GM11168 (cell line): ENCODE measurements at regions not wholly inside any gene's neighbourhood (a gene's known extent, or its start where the extent isn't known, plus 50 kb on each side); places are given as distances from the start of the nearest gene placed in this dataset.
"Not testable (repeated sequence)": the region's sequence is repeated elsewhere in the genome, so short reads cannot be mapped to it uniquely, and the experiment has no call there.

Source experiments
- in situ Hi-C: fragments of 300-500 bp; cut with MboI; formaldehyde crosslinking; loops from one replicate; pipeline ENCODE4 v1.12.0; 2022; ENCODE audit warnings: low sequenced_read_pairs; ENCODE audit not compliant: unreplicated experiment

GRCh38 chr3:72163809-72164634, 379.1 kb upstream of the PROK2 start:
- in situ Hi-C loops: no loop called here

- in situ Hi-C loops: no loop called here
These were observed 377.8 kb upstream of the PROK2 start for GRCh38 chr3:72162649-72163184.

GRCh38 chr3:72161881-72162595, 377.1 kb upstream of the PROK2 start:
- in situ Hi-C loops: no loop called here

GRCh38 chr3:72161285-72161684, 376.3 kb upstream of the PROK2 start:
- in situ Hi-C loops: not testable (repeated sequence)

- in situ Hi-C loops: no loop called here
These were observed 375.4 kb upstream of the PROK2 start for GRCh38 chr3:72160351-72160750.

GRCh38 chr3:72159487-72159886, 374.5 kb upstream of the PROK2 start:
- in situ Hi-C loops: no loop called here

GRCh38 chr3:72158639-72159326, 373.8 kb upstream of the PROK2 start:
- in situ Hi-C loops: no loop called here

GRCh38 chr3:72157748-72158638, 373.0 kb upstream of the PROK2 start:
- in situ Hi-C loops: no loop called here

- in situ Hi-C loops: no loop called here
These were observed 370.6 kb upstream of the PROK2 start for GRCh38 chr3:72155391-72156064.

- in situ Hi-C loops: no loop called here
These were observed 369.7 kb upstream of the PROK2 start for GRCh38 chr3:72154391-72155335.

GRCh38 chr3:72153477-72154314, 368.7 kb upstream of the PROK2 start:
- in situ Hi-C loops: no loop called here

GRCh38 chr3:72152551-72153476, 367.9 kb upstream of the PROK2 start:
- in situ Hi-C loops: no loop called here

GRCh38 chr3:72151465-72152238, 366.7 kb upstream of the PROK2 start:
- in situ Hi-C loops: no loop called here

- in situ Hi-C loops: no loop called here
These were observed 365.9 kb upstream of the PROK2 start for GRCh38 chr3:72150634-72151412.
